Loucy (cell line): ENCODE measurements at regions not wholly inside any gene's neighbourhood (a gene's known extent, or its start where the extent isn't known, plus 50 kb on each side); places are given as distances from the start of the nearest gene placed in this dataset.

Source experiments
- H2AFZ ChIP-seq: fragments of 200-600 bp; sonication (generic); 2 replicates; pipeline ENCODE4 v1.6.0; 2016; ENCODE audit warnings: antibody characterized with exemption, mild to moderate bottlenecking, low read length, moderate library complexity
- H3F3A ChIP-seq: fragments of 200-600 bp; 2 replicates; pipeline ENCODE4 v1.6.0; 2016; ENCODE audit warnings: antibody characterized with exemption, low read depth, mild to moderate bottlenecking
- H3K27me3 ChIP-seq: fragments of 200-600 bp; sonication (generic); 2 replicates; pipeline ENCODE4 v1.6.1; 2014; ENCODE audit warnings: low read length, mild to moderate bottlenecking; ENCODE audit not compliant: insufficient read depth, poor library complexity, severe bottlenecking
- H3K36me3 ChIP-seq: fragments of 200-600 bp; sonication (generic); 2 replicates; pipeline ENCODE4 v1.6.1; 2016; ENCODE audit warnings: low read length; ENCODE audit not compliant: insufficient read depth
- H3K4me1 ChIP-seq: fragments of 200-600 bp; sonication (generic); 2 replicates; pipeline ENCODE4 v1.5.1; 2014; ENCODE audit warnings: low read length, mild to moderate bottlenecking; ENCODE audit not compliant: insufficient read depth, poor library complexity, severe bottlenecking
- H3K4me2 ChIP-seq: fragments of 200-600 bp; sonication (generic); 2 replicates; pipeline ENCODE4 v1.6.0; 2014; ENCODE audit warnings: antibody characterized with exemption, low read length, low read depth, mild to moderate bottlenecking; ENCODE audit not compliant: poor library complexity, severe bottlenecking
- H3K4me3 ChIP-seq: fragments of 200-600 bp; sonication (generic); 2 replicates; pipeline ENCODE4 v1.5.1; 2014; ENCODE audit warnings: low read length, mild to moderate bottlenecking, mixed read lengths; ENCODE audit not compliant: poor library complexity, severe bottlenecking
- H3K79me2 ChIP-seq: fragments of 200-600 bp; sonication (generic); 2 replicates; pipeline ENCODE4 v1.6.1; 2014; ENCODE audit warnings: low read length; ENCODE audit not compliant: insufficient read depth
- H3K9ac ChIP-seq: fragments of 200-600 bp; sonication (generic); 2 replicates; pipeline ENCODE4 v1.6.0; 2014; ENCODE audit warnings: mild to moderate bottlenecking, low read depth, low read length, moderate library complexity; ENCODE audit not compliant: poor library complexity, severe bottlenecking
- H3K9me2 ChIP-seq: fragments of 200-600 bp; sonication (generic); replicated peaks from 2 replicates; pipeline ENCODE4 v1.6.1; 2016; ENCODE audit warnings: low read depth, low read length, mixed read lengths
- H3K9me3 ChIP-seq: fragments of 200-600 bp; sonication (generic); 2 replicates; pipeline ENCODE4 v1.6.1; 2014; ENCODE audit warnings: mild to moderate bottlenecking, antibody characterized with exemption, low read length, low read depth; ENCODE audit not compliant: insufficient read depth
- H4K20me1 ChIP-seq: fragments of 200-600 bp; sonication (generic); 2 replicates; pipeline ENCODE4 v1.6.0; 2014; ENCODE audit warnings: antibody characterized with exemption, low read length, mild to moderate bottlenecking; ENCODE audit not compliant: insufficient read depth, poor library complexity, severe bottlenecking
- CTCF ChIP-seq: fragments of 200-600 bp; sonication (generic); conservative IDR thresholded peaks from 2 replicates; pipeline ENCODE4 v1.5.1; 2014; ENCODE audit warnings: mild to moderate bottlenecking, antibody characterized with exemption, low read length
- EZH2phosphoT487 ChIP-seq: fragments of 200-600 bp; IDR thresholded peaks from 2 replicates; pipeline ENCODE4 v1.6.1; 2018; ENCODE audit warnings: antibody characterized with exemption, mild to moderate bottlenecking, moderate library complexity, borderline replicate concordance

GRCh38 chr7:13742811-13743210 is 246.7 kb downstream of the ETV1 start:
- no peak overlapping the region for H3K4me3 ChIP-seq
- no peaks in the 10 kb centered on the region for H3K9me3 ChIP-seq
- no peaks in the 10 kb centered on the region for H3K9me2 ChIP-seq
- no peak for TF ChIP-seq EZH2phosphoT487
- peak; percentile 50 for TF ChIP-seq CTCF
- H3K36me3 ChIP-seq, result no peaks in the 10 kb centered on the region
- no peaks in the 10 kb centered on the region for H3K79me2 ChIP-seq
- H3K9ac ChIP-seq, result no peak overlapping the region
- no peaks in the 10 kb centered on the region for H3K4me1 ChIP-seq
- no peaks in the 10 kb centered on the region for H4K20me1 ChIP-seq
- no peaks in the 10 kb centered on the region for H3F3A ChIP-seq
- H3K27me3 ChIP-seq, result no peaks in the 10 kb centered on the region
- H3K4me2 ChIP-seq, result no peak overlapping the region
- no peak overlapping the region for H2AFZ ChIP-seq

GRCh38 chr7:13743226-13743625 is 246.2 kb downstream of the ETV1 start:
- Histone ChIP-seq H3K27me3 (no peaks in the 10 kb centered on the region), H3K9me2 (no peaks in the 10 kb centered on the region), H3F3A (no peaks in the 10 kb centered on the region), H3K4me3 (no peak overlapping the region), H3K36me3 (no peaks in the 10 kb centered on the region), H3K4me2 (no peak overlapping the region), H3K79me2 (no peaks in the 10 kb centered on the region), H2AFZ (no peak overlapping the region), H3K9me3 (no peaks in the 10 kb centered on the region), H3K4me1 (no peaks in the 10 kb centered on the region), H4K20me1 (no peaks in the 10 kb centered on the region), H3K9ac (no peak overlapping the region)
- TF ChIP-seq CTCF (no peak), EZH2phosphoT487 (no peak)

- Histone ChIP-seq H3F3A (no peaks in the 10 kb centered on the region), H4K20me1 (no peaks in the 10 kb centered on the region), H3K79me2 (no peaks in the 10 kb centered on the region), H3K4me2 (no peak overlapping the region), H3K9me2 (no peaks in the 10 kb centered on the region), H3K4me1 (no peaks in the 10 kb centered on the region), H3K36me3 (no peaks in the 10 kb centered on the region), H3K4me3 (no peak overlapping the region), H3K9me3 (no peaks in the 10 kb centered on the region), H3K9ac (no peak overlapping the region), H3K27me3 (no peaks in the 10 kb centered on the region), H2AFZ (no peak overlapping the region)
- TF ChIP-seq EZH2phosphoT487 (no peak), CTCF (no peak)
Measured at GRCh38 chr7:13745530-13745929, 243.9 kb downstream of the ETV1 start.
